IMR-90 (cell line): ENCODE measurements at regions not wholly inside any gene's neighbourhood (a gene's known extent, or its start where the extent isn't known, plus 50 kb on each side); places are given as distances from the start of the nearest gene placed in this dataset.

Experiments used
- ATAC-seq: fragments of 200-7000 bp; cut with Tn5 transposase; 2 replicates; pipeline ENCODE4 v1.9.1; 2020; ENCODE audit warnings: low read depth, mild to moderate bottlenecking, moderate library complexity
- BruUV-seq: library from RNA; stranded (reverse); fragments of 400-500 nt; replicated peaks from 2 replicates; lab custom pipeline; 2021; lab: Mats Ljungman, UMichigan
- CTCF ChIA-PET: fragments of 300-600 bp; formaldehyde crosslinking; extraction: SDS; loops from one replicate; lab custom pipeline; 2021; ENCODE audit warnings: antibody characterized with exemption; lab: Yijun Ruan, JAX
- POLR2A ChIA-PET: fragments of 300-600 bp; sonication (Branson Sonifier 250); formaldehyde crosslinking; loops from one replicate; lab custom pipeline; 2022; ENCODE audit warnings: antibody characterized with exemption; ENCODE audit not compliant: unreplicated experiment; lab: Charles Lee
- DNase-seq: peaks from one replicate; pipeline ENCODE4 v3.0.0; 2013
- H2AFZ ChIP-seq: replicated peaks from 2 replicates; pipeline ENCODE3; 2013; ENCODE audit warnings: low read length, mild to moderate bottlenecking; ENCODE audit not compliant: poor library complexity
- H2AK5ac ChIP-seq: 2 replicates; pipeline ENCODE4 v1.6.1; 2013; ENCODE audit warnings: low read depth, low read length, inconsistent platforms
- H2AK9ac ChIP-seq: replicated peaks from 2 replicates; pipeline ENCODE3; 2013; ENCODE audit warnings: mild to moderate bottlenecking, low read depth, low read length, moderate library complexity; ENCODE audit not compliant: poor library complexity
- H2BK120ac ChIP-seq: 2 replicates; pipeline ENCODE4 v1.6.1; 2013; ENCODE audit warnings: low read depth, low read length, inconsistent platforms
- H2BK15ac ChIP-seq: 3 replicates; pipeline ENCODE4 v1.6.1; 2013; ENCODE audit warnings: low read depth, low read length, inconsistent platforms
- H2BK20ac ChIP-seq: 2 replicates; pipeline ENCODE4 v1.6.1; 2013; ENCODE audit warnings: low read depth, mild to moderate bottlenecking, inconsistent platforms, low read length, moderate library complexity
- H2BK5ac ChIP-seq: 2 replicates; pipeline ENCODE4 v1.6.1; 2013; ENCODE audit warnings: mild to moderate bottlenecking, low read depth, low read length, inconsistent platforms; ENCODE audit not compliant: poor library complexity, severe bottlenecking
- H3K14ac ChIP-seq: replicated peaks from 2 replicates; pipeline ENCODE4 v1.6.1; 2013; ENCODE audit warnings: low read depth, low read length, inconsistent platforms
- H3K18ac ChIP-seq: 2 replicates; pipeline ENCODE4 v1.6.1; 2013; ENCODE audit warnings: low read depth, low read length, control low read depth
- H3K23ac ChIP-seq: 2 replicates; pipeline ENCODE4 v1.6.1; 2013; ENCODE audit warnings: low read depth, low read length, inconsistent platforms
- H3K27ac ChIP-seq: 2 replicates; pipeline ENCODE4 v1.5.1; 2013; ENCODE audit warnings: mild to moderate bottlenecking, control low read depth, low read length; ENCODE audit not compliant: insufficient read depth
- H3K27me3 ChIP-seq: 2 replicates; pipeline ENCODE4 v1.6.1; 2013; ENCODE audit warnings: low read length; ENCODE audit not compliant: control insufficient read depth, insufficient read depth
- H3K36me3 ChIP-seq: 2 replicates; pipeline ENCODE4 v1.6.1; 2013; ENCODE audit warnings: low read length, mixed read lengths; ENCODE audit not compliant: control insufficient read depth, insufficient read depth
- H3K4ac ChIP-seq: 2 replicates; pipeline ENCODE4 v1.6.1; 2013; ENCODE audit warnings: low read depth, low read length, inconsistent platforms
- H3K4me1 ChIP-seq: 2 replicates; pipeline ENCODE4 v1.6.1; 2013; ENCODE audit warnings: low read length, mixed read lengths; ENCODE audit not compliant: control insufficient read depth, insufficient read depth
- H3K4me2 ChIP-seq: 2 replicates; pipeline ENCODE4 v1.6.1; 2013; ENCODE audit warnings: low read depth, mild to moderate bottlenecking, control low read depth, low read length, moderate library complexity
- H3K4me3 ChIP-seq: 2 replicates; pipeline ENCODE4 v1.5.1; 2013; ENCODE audit warnings: low read depth, mild to moderate bottlenecking, control low read depth, low read length, moderate library complexity; ENCODE audit not compliant: insufficient read depth
- H3K56ac ChIP-seq: 2 replicates; pipeline ENCODE4 v1.6.1; 2013; ENCODE audit warnings: low read length, inconsistent platforms; ENCODE audit not compliant: insufficient read depth; ENCODE audit errors: extremely low read depth
- H3K79me1 ChIP-seq, 2 experiments: 2 replicates each; pipeline ENCODE4 v1.6.1; 2013; ENCODE audit warnings: low read length in 2 of 2, inconsistent platforms in 1 of 2, low read depth in 1 of 2
- H3K9ac ChIP-seq: 2 replicates; pipeline ENCODE4 v1.6.1; 2013; ENCODE audit warnings: low read depth, low read length, control low read depth
- H3K9me1 ChIP-seq: 2 replicates; pipeline ENCODE4 v1.6.1; 2013; ENCODE audit warnings: low read length, inconsistent platforms; ENCODE audit not compliant: insufficient read depth
- H3K9me3 ChIP-seq: 2 replicates; pipeline ENCODE4 v1.6.1; 2013; ENCODE audit warnings: low read length; ENCODE audit not compliant: control insufficient read depth, insufficient read depth
- H4K20me1 ChIP-seq: 2 replicates; pipeline ENCODE4 v1.6.1; 2013; ENCODE audit warnings: low read length, inconsistent platforms; ENCODE audit not compliant: insufficient read depth
- H4K5ac ChIP-seq: 2 replicates; pipeline ENCODE4 v1.6.1; 2013; ENCODE audit warnings: mild to moderate bottlenecking, low read depth, low read length, control low read depth
- H4K8ac ChIP-seq, 2 experiments: 2 replicates each; pipeline ENCODE4 v1.6.1; 2013; ENCODE audit warnings: low read depth in 2 of 2, low read length in 2 of 2, control low read depth in 1 of 2, inconsistent platforms in 1 of 2
- H4K91ac ChIP-seq: 2 replicates; pipeline ENCODE4 v1.6.1; 2013; ENCODE audit warnings: low read depth, low read length, inconsistent platforms; ENCODE audit not compliant: insufficient read depth
- BHLHE40 ChIP-seq: fragments of 150-350 bp; IDR thresholded peaks from 2 replicates; pipeline ENCODE4 v1.6.1; 2016; ENCODE audit warnings: mild to moderate bottlenecking, low read depth, low read length
- CHD1 ChIP-seq: IDR thresholded peaks from 2 replicates; pipeline ENCODE4 v1.6.1; 2012; ENCODE audit warnings: low read depth, low read length, improper control_type of control experiment
- CTCF ChIP-seq: conservative IDR thresholded peaks from 2 replicates; pipeline ENCODE4 v1.5.1; 2012; ENCODE audit warnings: mild to moderate bottlenecking, low read depth, low read length, improper control_type of control experiment
- ELK1 ChIP-seq: fragments of 150-350 bp; IDR thresholded peaks from 2 replicates; pipeline ENCODE4 v1.6.1; 2016; ENCODE audit warnings: low read depth, mild to moderate bottlenecking, low read length, moderate library complexity, borderline replicate concordance
- FOS ChIP-seq: fragments of 150-350 bp; IDR thresholded peaks from 2 replicates; pipeline ENCODE4 v1.6.1; 2016; ENCODE audit warnings: low read depth, low read length
- MAFK ChIP-seq: IDR thresholded peaks from 2 replicates; pipeline ENCODE4 v1.6.1; 2012; ENCODE audit warnings: low read depth, low read length, improper control_type of control experiment
- MAZ ChIP-seq: IDR thresholded peaks from 2 replicates; pipeline ENCODE4 v1.6.1; 2012; ENCODE audit warnings: low read depth, mild to moderate bottlenecking, low read length, improper control_type of control experiment, moderate library complexity, borderline replicate concordance
- MXI1 ChIP-seq: IDR thresholded peaks from 2 replicates; pipeline ENCODE4 v1.6.1; 2012; ENCODE audit warnings: low read depth, mild to moderate bottlenecking, low read length, moderate library complexity, borderline replicate concordance
- POLR2A ChIP-seq: IDR thresholded peaks from 2 replicates; pipeline ENCODE4 v1.6.1; 2012; ENCODE audit warnings: mild to moderate bottlenecking, low read depth, low read length
- RAD21 ChIP-seq: IDR thresholded peaks from 2 replicates; pipeline ENCODE4 v1.6.1; 2012; ENCODE audit warnings: low read length, improper control_type of control experiment
- RCOR1 ChIP-seq: IDR thresholded peaks from 2 replicates; pipeline ENCODE4 v1.6.1; 2012; ENCODE audit warnings: mild to moderate bottlenecking, low read length, improper control_type of control experiment; ENCODE audit not compliant: insufficient replicate concordance
- RFX5 ChIP-seq: IDR thresholded peaks from 2 replicates; pipeline ENCODE4 v1.8.0; 2012; ENCODE audit warnings: low read depth, mild to moderate bottlenecking, low read length, moderate library complexity
- SMC3 ChIP-seq: fragments of 150-350 bp; IDR thresholded peaks from 2 replicates; pipeline ENCODE4 v1.6.1; 2016; ENCODE audit warnings: low read depth, mild to moderate bottlenecking, antibody characterized with exemption, low read length, moderate library complexity
- USF2 ChIP-seq: fragments of 150-350 bp; IDR thresholded peaks from 2 replicates; pipeline ENCODE4 v1.6.1; 2017; ENCODE audit warnings: mild to moderate bottlenecking, antibody characterized with exemption, low read length, low read depth
- dilution Hi-C: fragments of 300-500 bp; cut with HindIII; formaldehyde crosslinking; loops from one replicate; pipeline ENCODE4 v1.14.3; 2018; ENCODE audit warnings: low sequenced_read_pairs; ENCODE audit not compliant: unreplicated experiment
- in situ Hi-C: fragments of 300-500 bp; cut with MboI; formaldehyde crosslinking; loops from 3 replicates; pipeline ENCODE4 v1.14.3; 2019; ENCODE audit warnings: low sequenced_read_pairs, inconsistent platforms, mixed read lengths
- intact Hi-C: fragments of 100-400 bp; cut with micrococcal nuclease; formaldehyde crosslinking; loops from 2 replicates; pipeline ENCODE4 v1.10.0; 2022

- no peak for TF ChIP-seq RAD21
- TF ChIP-seq ELK1 = no peak
- TF ChIP-seq CHD1 = no peak
- no peak for TF ChIP-seq MAFK
- TF ChIP-seq RFX5 = no peak
- TF ChIP-seq MXI1 = no peak
- TF ChIP-seq RCOR1 = no peak
- no peak for TF ChIP-seq MAZ
- no peak for TF ChIP-seq CTCF
- no peak for TF ChIP-seq FOS
- TF ChIP-seq POLR2A = no peak
- no peak for TF ChIP-seq USF2
- no peak for TF ChIP-seq SMC3
- TF ChIP-seq BHLHE40 = no peak
- H3K27me3 ChIP-seq = peaks cover 2% of the 10 kb centered on the region; the same call in 1 of the 2 replicates
- H2AK9ac ChIP-seq = no peak overlapping the region
- H3K4me1 ChIP-seq = no peaks in the 10 kb centered on the region
- H2AFZ ChIP-seq = no peak overlapping the region
- no peak overlapping the region for H3K23ac ChIP-seq
- ATAC-seq = no peak
- H3K4me3 ChIP-seq = no peak overlapping the region
- BruUV-seq = no TSS peak
- no peak overlapping the region for H3K27ac ChIP-seq
- H3K56ac ChIP-seq = no peak overlapping the region
- H3K9me3 ChIP-seq = no peaks in the 10 kb centered on the region
- peaks cover 2% of the 10 kb centered on the region; the same call in 1 of the 2 replicates for H3K9me1 ChIP-seq
- H4K20me1 ChIP-seq = no peaks in the 10 kb centered on the region
- DNase-seq = no peak
- H2BK20ac ChIP-seq = no peak overlapping the region
- dilution Hi-C loops = no loop called here
- H2BK5ac ChIP-seq = no peak overlapping the region
- no peak overlapping the region for H3K18ac ChIP-seq
- H3K79me1 ChIP-seq = no peaks in the 10 kb centered on the region
- POLR2A ChIA-PET = no interaction called here
- no peak overlapping the region for H2BK120ac ChIP-seq
- no peak overlapping the region for H4K91ac ChIP-seq
- no peak overlapping the region for H4K8ac ChIP-seq
- no peak overlapping the region for H3K14ac ChIP-seq
- H2AK5ac ChIP-seq = no peak overlapping the region
- H3K4me2 ChIP-seq = no peak overlapping the region
- H3K36me3 ChIP-seq = no peaks in the 10 kb centered on the region
- H3K4ac ChIP-seq = no peak overlapping the region
- intact Hi-C loops = no loop called here
- in situ Hi-C loops = loop anchor here (5.0 kb wide), 1 partner anchor 501 kb away; no protein-coding TSS in a partner anchor
- no peak overlapping the region for H4K5ac ChIP-seq
- CTCF ChIA-PET = interaction anchor here (3.3 kb wide), 1 partner anchor 506 kb away, joined by 14 read pairs; no protein-coding TSS in a partner anchor
- H3K9ac ChIP-seq = no peak overlapping the region
- H2BK15ac ChIP-seq = no peak overlapping the region
Observed at GRCh38 chr9:90103771-90104170, 499.0 kb downstream of the GADD45G start.
